Inflammatory macrophage treated with lipopolysaccharide for 1 hour (primary cell): ENCODE measurements at regions not wholly inside any gene's neighbourhood (a gene's known extent, or its start where the extent isn't known, plus 50 kb on each side); places are given as distances from the start of the nearest gene placed in this dataset.
"Not testable (repeated sequence)": the region's sequence is repeated elsewhere in the genome, so short reads cannot be mapped to it uniquely, and the experiment has no call there.

Source experiments
- DNase-seq, 2 donors: peaks; one replicate each; pipeline ENCODE4 v3.0.0-alpha.2; 2020 to 2022

DNA sequence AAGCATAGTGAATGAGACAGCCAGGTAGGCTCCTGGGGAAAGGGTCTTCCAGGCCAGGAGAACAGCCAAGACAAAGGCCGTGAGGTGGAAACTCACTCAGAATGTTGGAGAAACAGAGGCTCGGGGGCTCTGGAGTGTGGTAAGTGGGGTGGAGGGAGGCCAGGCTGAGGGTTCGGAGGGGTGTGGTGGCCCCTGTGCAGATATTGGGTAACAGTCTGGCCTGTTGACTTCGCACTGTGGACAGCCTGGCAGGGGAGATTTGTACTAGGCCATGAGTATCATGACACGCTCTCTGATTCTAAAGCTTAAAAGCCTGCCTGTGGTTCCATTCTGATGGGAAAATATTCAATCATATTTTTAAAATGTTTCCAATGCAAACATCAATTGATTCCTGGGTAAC lies 239.3 kb downstream of the GADD45G start:
- DNase-seq: no peak

DNA sequence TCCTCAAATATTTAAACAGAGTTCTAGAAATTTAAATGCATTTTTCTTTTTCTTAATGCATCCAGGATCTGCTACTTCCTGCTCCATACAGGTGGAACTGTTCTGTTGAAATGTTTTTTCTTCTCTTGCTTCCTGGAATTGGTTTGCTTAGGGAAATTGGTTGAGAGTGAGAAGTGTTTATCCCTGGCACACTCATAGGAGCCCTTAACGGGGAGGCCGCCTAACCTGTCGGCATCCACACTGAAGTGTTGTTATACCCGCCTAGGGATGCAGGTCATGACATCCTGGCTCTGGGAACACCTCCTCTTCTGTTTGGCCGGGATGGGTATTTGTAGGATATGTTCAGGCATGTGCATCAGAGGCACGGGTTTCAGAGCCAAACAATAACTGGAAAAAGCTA lies 239.7 kb downstream of the GADD45G start:
- DNase-seq: no peak

DNA sequence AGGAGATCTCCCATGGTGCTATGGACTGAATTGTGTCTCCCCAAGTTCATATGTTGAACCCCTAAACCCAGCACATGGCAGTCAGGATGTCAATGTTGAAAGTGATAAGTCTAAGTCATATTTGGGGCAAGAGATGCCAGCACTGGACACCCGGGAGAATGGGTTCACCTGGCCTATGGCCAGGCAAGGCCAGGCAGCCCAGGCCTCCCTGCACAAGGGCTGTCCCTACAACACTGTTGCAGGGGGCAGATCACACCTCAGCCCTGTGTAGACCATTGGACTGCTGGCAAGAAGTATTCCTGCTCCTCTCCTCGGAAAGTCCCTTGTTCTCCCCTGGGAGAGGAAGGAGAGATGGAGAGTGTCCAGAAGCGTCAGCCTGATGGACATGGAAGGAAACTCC lies 240.5 kb downstream of the GADD45G start:
- DNase-seq: no peak

DNA sequence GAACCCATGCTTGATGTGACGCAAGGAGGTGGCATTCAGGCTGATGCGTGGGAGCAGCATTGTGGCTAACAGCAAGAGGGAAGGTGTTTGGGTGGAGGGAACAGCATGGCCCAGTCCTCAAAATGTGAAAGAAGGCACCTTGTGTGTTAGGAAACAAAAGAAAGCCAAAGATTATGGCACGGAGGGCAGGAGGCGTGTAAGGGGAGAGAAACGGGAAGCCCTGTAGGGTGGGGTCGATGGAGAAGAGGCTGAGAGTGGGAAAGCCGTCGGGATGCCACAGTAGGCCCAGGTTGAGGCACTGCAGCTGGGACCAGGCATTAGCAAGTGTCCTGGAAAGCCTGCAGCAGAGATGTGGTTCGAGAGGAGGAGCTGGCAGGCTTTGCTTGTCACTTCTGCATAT lies 241.1 kb downstream of the GADD45G start:
- DNase-seq: no peak

DNA sequence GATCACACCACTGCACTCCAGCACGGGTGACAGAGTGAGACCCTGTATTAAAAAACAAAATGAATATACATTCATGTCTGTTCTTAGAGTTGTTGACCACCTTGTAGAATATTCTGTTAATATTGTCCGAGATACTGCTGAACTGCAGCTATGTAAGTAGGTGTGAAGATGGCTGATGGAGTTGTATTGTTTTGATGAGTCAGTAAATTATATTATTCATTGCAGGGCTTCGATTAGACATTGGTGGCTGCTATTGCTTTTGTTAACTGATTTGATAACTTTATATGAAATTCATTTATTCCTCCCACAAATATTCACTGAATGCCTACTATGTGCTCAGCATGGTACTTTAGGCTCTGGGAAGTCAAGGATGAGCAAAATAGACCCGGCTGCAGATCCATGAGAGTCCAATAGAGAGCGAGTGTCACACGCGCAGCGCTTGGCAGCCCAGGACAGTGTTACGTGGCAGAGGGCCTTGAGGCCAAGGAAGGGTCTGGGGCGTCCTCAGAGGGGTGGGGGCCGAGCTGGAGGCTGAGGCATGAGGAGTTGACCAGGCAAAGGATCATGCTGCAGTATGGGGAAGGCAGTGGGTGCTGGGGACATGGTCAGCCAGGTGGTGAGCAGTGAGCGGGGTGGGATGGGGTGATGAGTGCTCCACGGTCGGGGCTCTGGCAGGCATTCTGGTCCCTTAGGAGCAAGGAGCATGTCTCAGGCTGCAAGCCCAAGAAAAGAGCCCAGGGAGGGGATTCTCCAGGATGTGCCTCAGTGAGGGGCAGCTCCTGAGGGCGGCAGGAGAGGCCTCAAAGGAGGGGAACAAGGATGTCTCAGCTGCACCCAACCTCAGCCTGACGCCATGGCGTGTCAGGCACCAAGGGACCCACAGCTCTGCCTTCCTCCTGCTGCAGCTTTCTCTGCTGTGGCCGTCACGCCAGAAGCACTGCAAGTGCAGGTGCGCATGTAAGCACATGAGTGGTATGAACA lies 243.5 kb downstream of the GADD45G start:
- no peak for DNase-seq

DNA sequence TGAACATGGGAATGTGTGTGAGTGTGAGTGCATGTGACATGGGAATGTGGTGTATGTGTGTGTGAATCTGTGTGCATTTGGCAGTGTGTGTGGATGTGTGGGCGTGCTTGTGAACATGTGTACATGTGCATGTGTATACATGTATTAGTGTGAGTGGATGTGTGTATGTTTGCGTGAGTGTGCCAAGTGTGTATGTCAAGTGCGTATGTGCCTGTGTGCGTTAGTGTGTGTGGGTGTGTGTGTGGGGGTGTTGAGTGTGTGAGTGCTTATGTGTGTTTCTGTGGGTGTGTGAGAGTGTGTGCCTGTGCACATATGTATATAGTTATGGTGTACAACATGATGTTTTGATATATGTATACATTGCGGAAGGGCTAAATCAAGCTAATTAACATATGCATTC lies 244.3 kb downstream of the GADD45G start:
- DNase-seq: no peak

DNA sequence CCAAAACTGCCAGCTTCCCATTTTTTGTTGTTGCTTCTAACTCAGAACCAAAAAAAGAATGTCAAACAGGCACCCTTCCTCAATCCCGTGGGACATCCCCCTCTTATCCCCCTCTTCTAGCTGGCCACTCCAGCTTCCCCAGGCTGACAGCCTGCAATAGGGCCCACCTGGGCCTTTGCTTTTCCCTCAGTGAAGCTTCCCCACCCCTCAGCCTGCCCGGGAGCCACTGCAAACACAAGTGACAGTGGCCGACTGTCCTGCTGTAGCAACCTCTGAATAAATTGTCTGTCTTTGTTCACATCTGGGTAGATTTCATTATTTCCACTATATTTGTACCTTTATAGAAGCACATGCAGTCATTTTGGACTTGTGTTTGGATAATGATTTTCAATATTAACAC lies 245.3 kb downstream of the GADD45G start:
- no peak for DNase-seq

DNA sequence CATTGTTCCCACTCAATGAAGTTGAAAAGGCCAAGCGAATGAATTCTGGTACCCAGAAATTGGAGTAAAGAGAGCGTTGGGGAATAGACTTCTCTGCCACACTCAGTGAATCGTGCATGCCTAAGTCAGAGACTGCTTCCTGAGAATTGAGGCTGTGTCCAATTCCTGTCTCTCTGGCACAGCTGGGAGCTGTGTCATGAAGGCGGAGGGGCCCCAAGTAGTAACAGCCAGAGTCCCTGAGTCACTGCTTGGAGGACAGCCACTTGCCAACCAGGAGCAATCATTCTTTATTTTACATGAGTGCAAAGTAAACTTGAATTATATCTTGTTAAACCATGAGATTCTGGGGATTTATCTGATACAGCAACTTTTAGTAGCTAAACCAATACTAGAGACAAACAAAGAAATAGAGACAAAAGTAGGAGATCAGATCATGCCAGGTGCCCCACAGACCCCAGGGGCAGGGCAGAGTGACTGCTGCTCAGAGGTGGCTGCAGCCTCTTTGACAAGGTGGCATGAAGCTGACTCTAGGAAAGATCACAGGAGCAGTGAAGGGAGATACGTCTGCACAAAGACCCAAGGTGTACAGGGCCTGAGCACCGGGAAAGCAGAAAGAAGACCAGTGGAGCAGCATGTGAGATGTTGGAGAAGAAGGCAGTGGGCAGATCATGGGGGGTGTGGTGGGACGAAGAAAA lies 246.0 kb downstream of the GADD45G start:
- DNase-seq: no peak

DNA sequence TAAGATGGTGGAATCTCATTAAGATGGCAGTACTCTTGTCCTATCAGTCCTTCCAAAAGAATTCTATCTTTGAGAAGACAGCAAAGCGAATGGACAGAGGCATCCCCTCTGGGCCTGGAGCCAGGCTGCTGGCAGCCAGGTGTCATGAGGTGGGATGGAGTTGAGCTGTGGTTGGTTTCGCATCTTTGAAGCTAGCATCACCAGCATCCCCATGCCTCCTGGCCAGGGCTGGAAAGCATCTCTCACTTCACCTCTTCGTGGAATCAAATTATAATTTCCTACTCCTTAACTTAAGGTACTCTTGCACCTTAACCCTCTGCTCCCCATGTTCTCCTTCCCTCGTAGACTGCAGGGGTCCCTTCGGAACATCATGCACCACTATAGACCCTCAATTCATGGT lies 248.3 kb downstream of the GADD45G start:
- no peak for DNase-seq

DNA sequence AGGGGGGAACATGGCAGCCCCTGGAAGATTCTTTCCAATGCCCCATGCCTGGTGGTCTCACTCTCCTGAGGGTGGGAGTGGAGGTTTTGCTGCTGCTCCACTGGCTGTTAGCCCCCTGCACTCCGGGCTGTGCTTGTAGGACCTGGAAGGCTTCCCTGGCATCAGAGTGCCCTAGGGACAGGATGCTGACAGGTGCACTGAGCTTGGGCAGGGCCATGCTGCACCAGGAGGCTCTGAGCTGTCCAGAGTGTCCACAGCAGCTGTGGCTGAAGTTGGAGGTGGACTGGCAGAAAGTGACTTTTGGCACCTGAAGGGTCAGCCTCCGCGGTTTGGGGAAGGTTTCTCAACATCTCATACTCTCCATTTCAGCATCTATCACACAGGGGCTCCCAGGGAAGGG lies 249.1 kb downstream of the GADD45G start:
- DNase-seq: no peak

DNA sequence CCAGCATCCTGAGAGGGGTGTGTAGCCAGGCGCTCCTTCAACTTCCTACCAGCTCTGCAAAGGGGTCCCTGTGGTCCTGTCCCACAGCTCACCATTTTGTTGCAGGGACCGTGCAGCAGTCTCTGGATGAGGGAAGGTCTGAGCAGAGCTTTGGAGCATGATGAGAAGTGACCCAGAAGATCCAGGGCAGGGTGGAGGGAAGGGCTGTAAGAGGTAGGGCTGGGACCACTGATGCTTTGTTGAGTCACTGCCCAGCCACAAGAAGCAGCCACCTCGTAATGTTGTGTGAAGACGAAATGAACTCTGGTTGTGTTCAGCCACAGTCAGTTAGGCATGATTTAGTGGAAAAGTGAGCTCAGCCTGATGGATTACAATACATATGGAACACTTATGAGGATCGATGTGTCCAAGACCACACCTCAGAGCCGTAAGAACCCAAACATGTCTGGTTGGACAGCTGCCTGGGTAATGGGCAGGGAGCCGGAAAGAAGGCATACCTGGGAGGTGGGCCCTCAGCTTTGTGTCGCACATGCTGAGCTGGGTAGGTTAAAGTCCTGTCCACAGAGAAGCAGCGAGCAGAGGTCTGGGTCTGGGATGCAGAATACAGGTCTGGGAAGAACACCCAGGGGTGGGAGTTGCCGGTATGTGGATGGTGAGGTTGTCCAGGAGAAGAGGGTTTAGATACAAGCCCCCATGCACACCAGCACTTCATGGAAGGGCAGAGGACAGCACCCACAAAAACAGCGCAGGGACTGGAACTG lies 250.1 kb downstream of the GADD45G start:
- DNase-seq: no peak

DNA sequence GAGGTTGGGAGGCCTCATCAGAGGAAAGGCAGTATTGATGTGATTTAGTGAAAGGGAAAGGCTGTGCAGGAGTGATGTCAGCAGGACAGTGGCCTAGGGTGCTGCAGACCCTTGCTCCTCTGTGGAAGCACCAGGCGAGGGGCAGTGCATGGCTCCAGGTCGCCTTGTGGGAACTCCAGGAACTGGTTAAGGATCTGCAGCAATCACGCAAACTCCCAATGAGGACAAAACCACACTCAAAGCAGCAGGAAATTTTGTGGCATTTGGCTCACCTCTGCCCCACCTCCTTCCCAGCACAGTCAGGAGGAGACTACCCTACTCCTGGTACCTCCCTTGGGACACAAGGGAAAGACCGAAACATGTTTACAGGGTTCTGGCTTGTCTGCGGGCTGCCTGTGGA lies 251.5 kb downstream of the GADD45G start:
- not testable (repeated sequence) for DNase-seq

DNA sequence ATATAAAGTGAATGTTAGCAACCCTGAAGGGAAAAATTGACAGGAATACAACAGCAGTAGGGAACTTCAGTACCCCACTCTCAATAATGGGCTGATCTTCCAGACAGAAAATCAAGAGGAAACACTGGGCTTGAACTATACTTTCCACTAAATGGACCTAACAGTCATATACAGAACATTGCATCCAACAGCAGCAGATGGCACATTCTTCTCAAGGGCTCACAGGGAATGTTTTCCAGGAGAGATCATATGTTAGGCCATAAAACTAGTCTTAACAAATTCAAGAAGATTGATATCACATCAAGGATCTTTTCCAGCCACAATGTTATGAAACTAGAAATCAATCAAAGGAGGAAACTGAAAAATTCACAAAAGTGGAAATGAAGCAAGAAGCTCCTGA lies 252.1 kb downstream of the GADD45G start:
- DNase-seq: not testable (repeated sequence)

DNA sequence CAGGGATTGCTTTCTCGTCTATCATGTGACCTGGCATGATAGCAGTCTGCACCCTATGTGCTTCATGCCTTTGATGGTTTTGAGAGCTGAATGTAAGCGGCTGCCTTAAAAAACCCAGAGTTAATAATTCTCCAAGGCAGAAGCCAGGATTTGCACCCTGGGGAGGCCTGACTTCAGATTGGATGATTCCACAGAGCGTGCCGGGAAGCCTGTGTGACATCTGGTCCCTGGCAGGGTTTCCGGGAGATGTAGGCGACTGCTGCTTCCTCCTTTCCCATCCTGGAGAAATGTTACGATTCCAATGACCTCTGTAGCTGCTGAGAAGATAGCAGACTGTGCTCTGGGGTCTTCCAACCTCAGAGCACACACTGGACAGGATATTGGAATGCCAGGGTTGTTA lies 255.0 kb downstream of the GADD45G start:
- DNase-seq: not testable (repeated sequence)

DNA sequence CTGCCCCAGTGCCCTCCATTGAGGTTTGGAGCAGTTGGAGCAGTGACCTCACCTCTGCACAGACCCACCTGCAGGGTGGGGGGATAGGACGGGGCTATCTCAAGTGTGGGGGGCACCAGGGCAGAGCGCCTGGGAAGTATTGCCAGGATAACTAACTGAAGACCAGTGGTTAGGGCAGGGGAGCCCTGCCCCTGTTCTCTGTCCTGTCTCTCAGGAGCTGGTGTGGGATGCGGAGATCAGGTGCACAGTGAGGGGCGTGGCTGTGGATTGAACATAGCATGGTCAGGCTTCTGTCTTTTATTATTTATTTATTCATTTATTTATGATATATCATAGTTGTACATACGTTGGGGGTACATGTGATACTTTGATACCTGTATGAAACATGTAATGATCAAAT lies 256.6 kb downstream of the GADD45G start:
- not testable (repeated sequence) for DNase-seq

DNA sequence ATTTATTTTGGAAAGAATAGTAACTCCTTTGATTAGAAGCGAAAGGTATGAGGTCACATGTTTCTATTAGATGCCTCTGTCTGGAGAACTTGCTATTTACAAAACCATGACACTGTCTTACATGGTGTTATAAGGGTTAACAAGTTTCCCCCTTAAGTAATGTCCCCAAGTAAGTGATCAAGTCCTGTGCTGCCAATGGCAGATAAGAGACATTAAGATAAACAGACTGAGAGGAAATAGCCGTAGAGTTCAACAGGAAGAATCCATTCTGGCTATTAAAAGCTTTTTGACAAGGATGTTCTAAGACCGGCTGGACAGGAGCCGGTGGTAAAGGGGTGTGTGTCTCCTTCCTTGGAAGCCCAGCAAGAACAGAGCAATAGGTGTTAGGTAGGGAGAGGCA lies 257.5 kb downstream of the GADD45G start:
- DNase-seq: no peak

DNA sequence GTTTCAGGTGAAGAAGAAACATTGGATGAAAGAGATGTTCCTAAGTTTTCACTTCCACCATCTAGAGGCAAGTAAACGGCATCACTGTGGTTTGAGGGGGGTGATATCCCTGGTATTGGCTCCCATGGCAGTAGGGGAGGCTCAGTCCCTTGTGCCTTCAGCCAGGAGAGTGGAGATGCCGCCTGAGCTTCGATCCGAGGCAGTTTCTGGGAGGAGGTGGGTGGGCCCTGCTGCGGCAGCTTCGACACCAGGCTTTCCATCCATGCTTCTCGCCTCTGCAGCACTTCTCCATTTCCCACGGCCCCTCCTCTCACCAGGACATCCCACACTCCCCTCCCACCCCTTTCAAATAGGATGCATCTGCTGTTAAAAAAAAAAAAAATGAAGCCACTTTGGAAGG lies 258.3 kb downstream of the GADD45G start:
- DNase-seq: no peak

DNA sequence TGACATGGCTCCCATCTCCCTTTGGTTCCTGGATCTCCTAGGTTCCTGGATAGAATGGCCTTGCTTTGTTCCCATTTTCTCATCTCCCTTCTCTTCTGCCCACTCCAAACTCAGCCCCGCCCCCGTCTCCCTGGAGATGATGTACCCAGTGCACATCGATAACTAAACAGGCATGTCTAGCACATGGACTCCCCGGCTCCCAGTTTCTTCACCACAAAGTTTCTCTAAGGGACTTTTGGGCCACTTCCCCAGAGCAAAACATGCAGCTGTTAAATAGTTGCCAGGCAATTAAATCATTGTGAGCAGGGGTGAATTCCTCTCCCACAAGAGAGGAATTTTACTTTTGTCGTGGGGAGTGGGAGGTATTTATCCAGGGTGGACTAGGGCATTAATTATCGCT lies 259.0 kb downstream of the GADD45G start:
- peak; percentile 55 to 62 for DNase-seq

DNA sequence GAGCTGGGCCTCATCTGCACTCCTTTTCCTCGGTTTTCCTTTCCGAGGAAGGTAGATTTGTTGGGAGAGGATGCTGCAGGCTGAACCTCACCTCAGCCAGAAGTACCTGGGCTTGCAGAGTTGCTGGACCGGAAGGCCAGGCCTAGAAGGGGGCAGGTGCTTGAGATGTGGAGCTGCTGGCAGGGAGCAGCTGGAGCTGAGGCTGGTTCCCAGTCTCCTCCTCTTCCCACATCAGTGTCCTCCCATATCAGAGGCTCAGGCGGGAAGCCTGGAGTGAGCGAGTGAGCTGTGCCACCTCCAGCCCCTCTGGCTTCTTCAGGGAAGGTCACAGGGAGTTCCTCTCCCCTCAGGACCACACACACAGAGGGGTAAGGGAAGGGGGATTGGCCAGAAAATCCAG lies 259.4 kb downstream of the GADD45G start:
- no peak for DNase-seq

DNA sequence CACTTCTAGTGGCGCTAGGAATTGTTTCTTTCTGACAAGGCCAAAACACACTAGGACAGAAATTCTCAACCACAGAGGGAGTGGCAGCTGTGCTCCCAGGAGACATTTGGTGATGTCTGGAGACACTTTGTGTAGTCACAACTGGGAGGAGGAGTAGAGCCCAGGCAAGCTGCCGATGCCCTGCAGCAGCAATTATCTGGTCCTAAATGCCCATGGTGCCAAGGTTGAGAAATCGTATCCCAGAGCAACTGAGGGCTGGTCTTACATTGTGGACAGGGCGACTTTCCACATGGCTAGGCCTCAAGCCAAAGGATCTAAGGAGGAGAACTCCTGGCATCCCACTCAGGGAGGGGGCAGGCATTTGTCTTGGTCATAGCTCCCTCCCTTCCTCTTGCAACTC lies 259.9 kb downstream of the GADD45G start:
- DNase-seq: no peak

DNA sequence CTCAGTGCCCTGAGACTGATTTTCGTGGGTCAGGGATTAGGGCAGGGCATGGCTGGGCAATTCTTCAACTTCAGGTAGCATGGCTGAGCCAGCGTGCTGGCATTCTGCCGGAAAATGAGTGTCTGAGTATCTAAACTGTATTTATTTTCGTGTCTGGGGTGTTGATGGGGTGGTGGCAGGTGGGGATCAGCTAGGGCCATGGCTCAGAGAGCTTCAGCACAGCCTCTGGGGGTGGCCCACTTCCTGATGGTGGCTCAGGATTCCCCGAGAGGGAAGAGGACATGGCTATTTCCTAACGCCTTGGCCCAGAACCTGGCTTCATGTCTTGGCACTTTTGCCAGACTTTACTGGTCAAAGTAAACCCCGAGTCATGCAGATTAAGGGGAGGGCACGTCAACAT lies 260.5 kb downstream of the GADD45G start:
- no peak for DNase-seq

DNA sequence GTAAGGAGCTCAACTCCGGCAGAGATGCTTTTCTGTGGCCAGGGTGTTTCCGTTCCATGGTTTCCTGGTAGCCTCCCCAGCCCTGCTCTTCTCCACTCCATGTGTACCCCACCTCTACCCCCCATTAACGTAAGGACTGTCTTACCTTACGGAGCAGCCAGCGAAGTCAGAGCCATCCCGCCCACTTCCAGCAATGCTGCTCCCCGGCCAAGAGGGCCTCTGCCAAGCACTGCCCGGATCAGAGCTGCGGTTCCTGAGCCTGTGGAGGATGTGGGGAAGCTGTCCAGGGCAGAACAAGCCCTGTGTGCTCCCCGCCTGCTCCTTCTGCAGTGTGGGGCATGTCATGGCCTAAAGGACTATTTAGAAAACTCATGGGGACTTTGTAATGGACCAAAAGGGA lies 261.2 kb downstream of the GADD45G start:
- DNase-seq: no peak

DNA sequence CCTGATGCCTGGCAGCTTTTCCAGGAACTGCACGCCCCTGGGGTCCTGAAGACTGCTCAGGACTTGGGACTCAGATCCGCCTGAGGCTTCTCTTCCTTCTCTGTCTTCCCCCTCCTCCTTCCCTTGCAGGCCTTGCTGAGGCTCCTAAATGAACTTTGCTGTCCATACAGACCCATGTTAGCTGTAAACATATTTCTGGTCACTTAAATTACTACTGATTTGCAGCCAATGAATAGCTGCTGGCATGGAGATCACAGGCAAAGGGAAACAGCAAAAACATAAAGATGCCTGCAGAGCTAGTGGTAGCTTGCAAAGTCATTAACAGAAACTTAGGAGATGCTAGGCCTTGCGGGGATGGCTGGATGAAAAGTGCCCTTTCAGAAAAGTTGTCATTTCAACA lies 261.9 kb downstream of the GADD45G start:
- no peak for DNase-seq

DNA sequence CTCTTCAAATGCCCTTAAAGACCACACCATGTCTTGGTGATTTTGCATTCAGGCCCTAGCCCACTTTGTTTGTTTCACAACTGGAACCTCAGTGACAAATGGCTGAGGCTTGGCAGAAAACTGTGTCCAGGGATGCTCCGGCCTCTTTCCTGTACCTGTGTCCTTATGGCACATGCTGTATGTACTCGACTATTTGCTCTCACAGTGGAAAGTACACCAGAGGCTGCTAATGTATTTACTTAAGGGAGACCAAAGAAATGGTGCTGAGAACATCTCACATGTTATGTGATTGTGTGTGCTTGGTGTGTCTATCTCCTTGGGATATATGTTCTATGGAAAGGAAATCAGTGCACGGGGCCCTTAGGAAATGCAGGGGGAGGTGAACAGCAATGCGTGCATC lies 263.3 kb downstream of the GADD45G start:
- no peak for DNase-seq
